ENCODE measurements at regions not wholly inside any gene's neighbourhood (a gene's known extent, or its start where the extent isn't known, plus 50 kb on each side); places are given as distances from the start of the nearest gene placed in this dataset.

DNA sequence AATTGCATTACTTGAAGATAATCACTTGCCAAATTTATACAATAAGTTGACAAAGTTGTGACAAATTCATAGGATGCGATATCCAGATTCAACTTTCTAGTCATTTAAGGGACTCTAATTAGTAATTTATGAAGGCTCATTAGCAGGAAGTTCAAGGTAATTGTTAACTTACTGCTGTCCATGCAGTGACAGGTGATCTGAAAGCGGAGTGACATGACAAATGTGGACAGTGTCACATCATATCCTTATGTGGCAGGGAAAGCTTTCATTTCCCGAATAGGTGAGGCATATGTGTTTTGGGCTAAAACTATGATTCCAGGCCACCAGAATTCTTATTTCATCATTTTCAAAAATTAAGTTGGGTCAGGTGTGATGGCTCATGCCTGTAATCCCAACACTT is 115.9 kb upstream of the BMP2 start:
- H3K4me1 ChIP-seq: no peaks in the 10 kb centered on the region
- no peak overlapping the region for H3K27ac ChIP-seq
- H3K27me3 ChIP-seq: no peaks in the 10 kb centered on the region
- intact Hi-C loops (cut with DNase I): no loop called here
- ATAC-seq (no peak), DNase-seq (no peak)
- H3K36me3 ChIP-seq: no peaks in the 10 kb centered on the region
- no peaks in the 10 kb centered on the region for H3K9me3 ChIP-seq
- H3K4me3 ChIP-seq: no peak overlapping the region
- TF ChIP-seq, protein P1, sequence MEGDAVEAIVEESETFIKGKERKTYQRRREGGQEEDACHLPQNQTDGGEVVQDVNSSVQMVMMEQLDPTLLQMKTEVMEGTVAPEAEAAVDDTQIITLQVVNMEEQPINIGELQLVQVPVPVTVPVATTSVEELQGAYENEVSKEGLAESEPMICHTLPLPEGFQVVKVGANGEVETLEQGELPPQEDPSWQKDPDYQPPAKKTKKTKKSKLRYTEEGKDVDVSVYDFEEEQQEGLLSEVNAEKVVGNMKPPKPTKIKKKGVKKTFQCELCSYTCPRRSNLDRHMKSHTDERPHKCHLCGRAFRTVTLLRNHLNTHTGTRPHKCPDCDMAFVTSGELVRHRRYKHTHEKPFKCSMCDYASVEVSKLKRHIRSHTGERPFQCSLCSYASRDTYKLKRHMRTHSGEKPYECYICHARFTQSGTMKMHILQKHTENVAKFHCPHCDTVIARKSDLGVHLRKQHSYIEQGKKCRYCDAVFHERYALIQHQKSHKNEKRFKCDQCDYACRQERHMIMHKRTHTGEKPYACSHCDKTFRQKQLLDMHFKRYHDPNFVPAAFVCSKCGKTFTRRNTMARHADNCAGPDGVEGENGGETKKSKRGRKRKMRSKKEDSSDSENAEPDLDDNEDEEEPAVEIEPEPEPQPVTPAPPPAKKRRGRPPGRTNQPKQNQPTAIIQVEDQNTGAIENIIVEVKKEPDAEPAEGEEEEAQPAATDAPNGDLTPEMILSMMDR (IDR thresholded peaks at IDR 0.05): no peak

DNA sequence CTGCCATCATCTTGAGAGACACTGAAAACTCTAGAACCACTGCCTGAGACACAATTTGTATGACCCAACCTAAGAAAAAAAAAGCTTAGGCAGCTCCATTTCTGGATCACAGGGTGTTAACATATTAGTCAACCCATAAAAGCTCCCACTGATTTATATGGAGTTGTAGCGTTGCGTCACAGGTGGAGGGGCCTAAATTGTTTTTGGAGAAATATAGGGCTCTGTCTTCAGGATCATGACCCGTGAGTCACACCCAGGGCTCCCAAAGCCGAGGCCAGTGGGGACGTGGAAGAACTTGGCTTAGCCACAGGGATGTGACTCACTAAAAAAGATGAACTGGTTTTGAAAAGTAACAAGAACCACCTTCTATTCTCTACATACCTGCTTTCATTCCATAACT is 116.5 kb upstream of the BMP2 start:
- Histone ChIP-seq H3K36me3 (no peaks in the 10 kb centered on the region), H3K9me3 (no peaks in the 10 kb centered on the region), H3K4me1 (no peaks in the 10 kb centered on the region), H3K27me3 (no peaks in the 10 kb centered on the region), H3K4me3 (no peak overlapping the region), H3K27ac (no peak overlapping the region)
- DNase-seq (no peak), ATAC-seq (peak; percentile 33)
- TF ChIP-seq, protein P1 (IDR thresholded peaks at IDR 0.05): no peak
- intact Hi-C loops (cut with DNase I): no loop called here

DNA sequence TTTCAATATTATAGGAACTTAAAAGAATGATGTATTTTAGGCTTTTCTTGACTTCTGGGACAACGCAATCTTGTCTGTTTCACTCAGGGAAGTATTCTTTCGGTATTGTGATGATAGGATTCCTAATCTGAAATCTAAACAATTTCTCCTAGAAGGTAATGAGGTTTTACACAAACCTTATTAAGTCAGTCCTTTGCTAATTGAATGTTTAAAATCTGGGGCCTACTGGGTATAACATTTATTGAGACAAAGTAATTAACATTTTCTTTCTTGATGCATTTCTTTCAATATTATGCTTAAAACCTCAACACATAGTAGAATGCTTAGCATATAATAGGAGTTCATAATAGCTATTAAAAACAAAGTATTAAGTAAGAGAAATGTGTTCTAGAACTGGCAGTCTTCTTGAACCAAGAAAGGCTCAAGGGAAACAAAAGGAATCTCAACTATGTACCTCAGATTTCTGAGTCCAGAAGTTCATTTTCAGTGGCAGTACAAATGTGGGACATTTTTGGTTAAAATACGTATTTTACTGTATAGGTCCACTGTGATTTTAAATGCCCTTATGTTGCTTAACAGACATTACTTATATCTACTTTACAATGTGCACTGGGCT is 121.4 kb upstream of the BMP2 start:
- no peak for ATAC-seq
- intact Hi-C loops (cut with DNase I): no loop called here
- no peaks in the 10 kb centered on the region for H3K9me3 ChIP-seq
- no peak for DNase-seq
- no peaks in the 10 kb centered on the region for H3K27me3 ChIP-seq
- H3K4me1 ChIP-seq: no peaks in the 10 kb centered on the region
- TF ChIP-seq, protein P1 (IDR thresholded peaks at IDR 0.05): no peak
- H3K4me3 ChIP-seq: no peak overlapping the region
- H3K36me3 ChIP-seq: no peaks in the 10 kb centered on the region
- no peak overlapping the region for H3K27ac ChIP-seq

DNA sequence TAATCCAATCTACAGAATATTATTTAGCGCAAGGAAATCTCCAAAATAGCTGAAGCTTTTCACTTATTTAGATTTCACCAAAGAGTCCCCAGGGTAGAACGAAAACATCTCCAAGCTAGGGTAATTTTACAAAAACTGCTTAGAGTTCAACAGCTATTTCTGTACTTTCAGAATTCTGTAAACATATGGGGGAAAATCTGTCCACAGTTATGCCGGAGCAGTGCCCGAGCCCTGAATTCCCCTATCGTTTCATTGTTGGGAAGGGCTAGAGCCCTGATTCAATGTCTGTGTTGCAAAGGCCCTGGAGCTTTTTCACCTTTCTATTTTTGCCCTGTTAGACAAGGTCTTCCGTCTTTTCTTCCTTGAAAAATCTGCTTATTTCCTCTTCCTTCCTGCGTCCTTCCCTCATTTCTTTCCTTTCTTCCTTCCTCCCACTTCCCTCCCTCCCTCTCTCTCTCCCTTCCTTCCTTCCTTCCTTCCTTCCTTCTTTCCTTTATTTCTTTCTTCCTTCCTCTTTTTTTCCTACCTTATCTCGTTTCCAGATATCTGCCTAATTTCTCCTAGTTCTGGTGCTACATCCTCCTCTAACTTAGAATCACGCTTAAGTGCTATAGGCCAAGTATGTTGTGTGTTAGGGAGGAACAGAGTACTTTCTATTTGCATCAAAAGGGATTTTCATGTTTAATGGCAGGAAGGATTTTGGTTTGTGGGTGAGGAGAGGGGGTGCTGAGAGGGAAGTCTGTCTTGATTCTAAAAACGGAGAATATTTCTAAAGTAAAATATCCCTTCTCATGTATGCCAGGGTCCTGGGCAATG is 122.5 kb upstream of the BMP2 start:
- H3K9me3 ChIP-seq: no peaks in the 10 kb centered on the region
- no peaks in the 10 kb centered on the region for H3K4me1 ChIP-seq
- ATAC-seq: no peak
- no peak overlapping the region for H3K27ac ChIP-seq
- intact Hi-C loops (cut with DNase I): no loop called here
- TF ChIP-seq, protein P1 (IDR thresholded peaks at IDR 0.05): no peak
- H3K4me3 ChIP-seq: no peak overlapping the region
- H3K27me3 ChIP-seq: no peaks in the 10 kb centered on the region
- DNase-seq: no peak
- no peaks in the 10 kb centered on the region for H3K36me3 ChIP-seq

DNA sequence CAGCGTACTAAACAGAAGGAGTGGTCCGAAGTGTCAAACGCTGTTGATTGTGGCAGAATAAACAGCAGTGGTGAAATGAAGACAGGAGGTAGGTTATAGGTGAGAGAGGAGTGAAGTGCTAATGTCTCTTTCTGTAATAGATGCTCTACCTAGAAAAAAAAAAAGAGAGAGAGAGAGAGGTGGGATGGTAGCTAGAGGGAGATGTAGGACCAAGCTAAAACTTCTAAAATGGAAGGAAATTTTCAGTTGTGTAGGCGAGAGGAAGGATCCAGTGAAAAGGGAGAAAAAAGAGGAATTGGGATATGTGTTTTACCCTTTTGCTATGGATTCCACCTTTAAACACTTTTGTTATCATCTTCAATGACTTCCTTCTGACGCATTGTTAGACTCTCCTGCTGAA is 126.5 kb upstream of the BMP2 start:
- H3K4me3 ChIP-seq: no peak overlapping the region
- intact Hi-C loops (cut with DNase I): no loop called here
- no peaks in the 10 kb centered on the region for H3K27me3 ChIP-seq
- no peak for ATAC-seq
- no peak for DNase-seq
- TF ChIP-seq, protein P1 (IDR thresholded peaks at IDR 0.05): no peak
- no peaks in the 10 kb centered on the region for H3K9me3 ChIP-seq
- no peaks in the 10 kb centered on the region for H3K36me3 ChIP-seq
- no peaks in the 10 kb centered on the region for H3K4me1 ChIP-seq
- H3K27ac ChIP-seq: no peak overlapping the region

All from left lung (tissue), 4 donors.